Right atrium auricular region (tissue), 2 donors: ENCODE measurements at regions not wholly inside any gene's neighbourhood (a gene's known extent, or its start where the extent isn't known, plus 50 kb on each side); places are given as distances from the start of the nearest gene placed in this dataset.
A peak's percentile ranks its signal among the peaks of the same experiment; 100 is the strongest.

Experiments used
- DNase-seq: peaks from one replicate; pipeline ENCODE4 v3.0.0-alpha.2; 2019; ENCODE audit warnings: low spot score
- H3K27ac ChIP-seq, 2 donors: fragments of 200-600 bp; sonication (generic); 1 replicate in 1 of 2; 2 replicates in 1 of 2; pipeline ENCODE4 v1.5.1; 2016 to 2019
- H3K27me3 ChIP-seq, 2 donors: fragments of 200-600 bp; sonication (generic); one replicate each; pipeline versions ENCODE4 v1.5.1 to v1.6.0; 2017 to 2019
- H3K36me3 ChIP-seq: fragments of 200-600 bp; sonication (generic); one replicate; pipeline ENCODE4 v1.5.1; 2016
- H3K4me1 ChIP-seq, 2 donors: fragments of 200-600 bp; sonication (generic); one replicate each; pipeline versions ENCODE4 v1.5.1 to v1.6.0; 2017 to 2019
- H3K4me3 ChIP-seq, 2 donors: fragments of 200-600 bp; sonication (generic); 1 replicate in 1 of 2; 2 replicates in 1 of 2; pipeline ENCODE4 v1.5.1; 2017 to 2019; ENCODE audit warnings: mild to moderate bottlenecking in 1 of 2, moderate library complexity in 1 of 2
- H3K9me3 ChIP-seq, 2 donors: fragments of 200-600 bp; sonication (generic); one replicate each; pipeline ENCODE4 v1.5.1; 2019
- TF ChIP-seq, protein P1 (sequence below), 2 donors: fragments of 200-600 bp; sonication (generic); IDR thresholded peaks; one replicate each; pipeline ENCODE4 v1.5.1; 2019; ENCODE audit warnings: antibody characterized with exemption in 2 of 2

DNA sequence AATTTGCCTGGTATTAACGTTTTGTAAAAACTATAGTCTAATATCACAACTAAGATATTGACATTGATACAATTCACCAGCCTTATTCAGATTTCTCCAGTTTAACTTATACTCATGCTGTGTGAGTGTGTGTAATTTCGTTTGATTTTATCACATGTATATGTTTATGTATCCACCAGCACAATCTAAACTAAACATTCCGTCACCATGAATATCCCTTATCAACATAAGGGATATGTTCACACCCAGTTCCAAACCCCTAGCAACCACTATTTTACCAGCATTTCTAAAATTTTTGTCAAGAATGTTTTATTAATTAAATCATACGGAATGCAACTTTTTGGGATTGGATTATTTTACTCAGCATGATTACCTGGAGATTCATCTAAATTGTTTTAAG is 450.3 kb downstream of the FBXO15 start:
- no peaks in the 10 kb centered on the region for H3K36me3 ChIP-seq
- TF ChIP-seq, protein P1, sequence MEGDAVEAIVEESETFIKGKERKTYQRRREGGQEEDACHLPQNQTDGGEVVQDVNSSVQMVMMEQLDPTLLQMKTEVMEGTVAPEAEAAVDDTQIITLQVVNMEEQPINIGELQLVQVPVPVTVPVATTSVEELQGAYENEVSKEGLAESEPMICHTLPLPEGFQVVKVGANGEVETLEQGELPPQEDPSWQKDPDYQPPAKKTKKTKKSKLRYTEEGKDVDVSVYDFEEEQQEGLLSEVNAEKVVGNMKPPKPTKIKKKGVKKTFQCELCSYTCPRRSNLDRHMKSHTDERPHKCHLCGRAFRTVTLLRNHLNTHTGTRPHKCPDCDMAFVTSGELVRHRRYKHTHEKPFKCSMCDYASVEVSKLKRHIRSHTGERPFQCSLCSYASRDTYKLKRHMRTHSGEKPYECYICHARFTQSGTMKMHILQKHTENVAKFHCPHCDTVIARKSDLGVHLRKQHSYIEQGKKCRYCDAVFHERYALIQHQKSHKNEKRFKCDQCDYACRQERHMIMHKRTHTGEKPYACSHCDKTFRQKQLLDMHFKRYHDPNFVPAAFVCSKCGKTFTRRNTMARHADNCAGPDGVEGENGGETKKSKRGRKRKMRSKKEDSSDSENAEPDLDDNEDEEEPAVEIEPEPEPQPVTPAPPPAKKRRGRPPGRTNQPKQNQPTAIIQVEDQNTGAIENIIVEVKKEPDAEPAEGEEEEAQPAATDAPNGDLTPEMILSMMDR (IDR thresholded peaks at IDR 0.05), result no peak
- H3K9me3 ChIP-seq, result no peaks in the 10 kb centered on the region
- no peaks in the 10 kb centered on the region for H3K4me1 ChIP-seq
- no peak overlapping the region for H3K27ac ChIP-seq
- no peak for DNase-seq
- no peak overlapping the region for H3K4me3 ChIP-seq
- no peaks in the 10 kb centered on the region for H3K27me3 ChIP-seq

DNA sequence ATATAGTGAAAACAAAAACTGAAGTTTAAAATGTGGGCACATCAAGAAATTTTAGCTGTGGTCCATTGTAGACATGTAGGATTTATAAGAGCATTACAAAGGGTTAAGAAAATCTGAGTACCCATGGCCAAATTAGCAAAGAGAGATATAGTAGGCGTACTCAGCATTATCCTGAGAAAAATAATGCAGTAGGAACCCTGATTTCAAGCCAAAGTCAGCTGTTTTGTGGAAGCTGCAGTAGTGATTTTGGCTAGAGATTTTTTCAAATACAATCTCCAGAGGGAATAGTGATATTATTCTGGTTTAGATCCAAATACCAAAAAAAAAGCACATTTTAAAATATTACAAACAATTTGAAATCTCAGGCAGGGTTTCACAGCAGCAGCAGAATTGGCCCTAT is 450.9 kb downstream of the FBXO15 start:
- Histone ChIP-seq H3K36me3 (no peaks in the 10 kb centered on the region), H3K4me1 (peaks cover 0 to under 1% of the 10 kb centered on the region in 2 donors), H3K9me3 (no peaks in the 10 kb centered on the region), H3K27ac (no peak overlapping the region), H3K4me3 (no peak overlapping the region), H3K27me3 (no peaks in the 10 kb centered on the region)
- DNase-seq, result no peak
- TF ChIP-seq, protein P1 (IDR thresholded peaks at IDR 0.05), result no peak

DNA sequence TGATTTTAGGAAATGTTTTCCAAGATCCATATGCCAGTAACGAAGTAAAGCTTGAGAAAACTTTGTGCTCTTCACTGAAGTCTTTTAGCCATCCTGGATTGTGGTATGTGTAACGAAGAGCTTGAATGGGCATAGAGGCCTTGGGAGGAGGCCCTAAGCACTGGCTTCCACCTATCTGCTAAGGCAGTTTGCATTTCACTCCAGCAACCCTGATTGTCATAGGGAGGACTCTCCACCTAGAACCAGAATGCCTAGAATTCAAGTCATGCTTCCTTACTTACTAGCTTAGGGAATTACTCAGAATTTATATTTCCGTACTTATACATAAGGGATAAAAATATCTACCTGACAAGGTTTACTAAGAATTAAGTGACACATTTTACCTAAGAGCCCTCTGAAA is 451.5 kb downstream of the FBXO15 start:
- Histone ChIP-seq H3K27ac (no peak overlapping the region), H3K9me3 (no peaks in the 10 kb centered on the region), H3K4me3 (no peak overlapping the region), H3K27me3 (no peaks in the 10 kb centered on the region), H3K36me3 (no peaks in the 10 kb centered on the region), H3K4me1 (peaks cover 0 to 4% of the 10 kb centered on the region in 2 donors)
- TF ChIP-seq, protein P1 (IDR thresholded peaks at IDR 0.05), result no peak
- no peak for DNase-seq

GRCh38 chr18:73693091-73693490 is 454.5 kb downstream of the FBXO15 start:
- H3K4me3 ChIP-seq, result no peak overlapping the region
- no peak overlapping the region for H3K27ac ChIP-seq
- H3K36me3 ChIP-seq, result no peaks in the 10 kb centered on the region
- peaks cover 0 to 4% of the 10 kb centered on the region in 2 donors for H3K4me1 ChIP-seq
- DNase-seq, result no peak
- TF ChIP-seq, protein P1 (IDR thresholded peaks at IDR 0.05), result no peak
- no peaks in the 10 kb centered on the region for H3K9me3 ChIP-seq
- no peaks in the 10 kb centered on the region for H3K27me3 ChIP-seq

DNA sequence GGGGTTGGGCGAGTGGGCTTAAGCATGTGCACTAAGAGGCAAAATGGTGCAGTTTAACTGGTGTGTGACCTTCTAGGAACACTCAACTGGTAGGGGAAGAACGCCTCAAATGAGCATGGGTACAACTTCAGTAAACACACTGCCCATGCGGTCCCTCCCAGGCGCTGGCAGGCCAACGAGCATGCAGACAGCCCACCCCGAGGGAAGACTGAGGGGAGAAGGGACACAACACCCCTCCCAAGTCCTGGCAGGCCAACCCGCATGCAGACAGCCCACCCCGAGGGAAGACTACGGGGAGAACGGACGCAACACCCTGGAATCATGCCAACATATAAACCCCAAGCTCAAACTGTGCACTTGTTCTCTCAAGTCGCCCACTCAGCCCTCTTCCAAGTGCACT is 456.0 kb downstream of the FBXO15 start:
- Histone ChIP-seq H3K9me3 (no peaks in the 10 kb centered on the region), H3K27me3 (no peaks in the 10 kb centered on the region), H3K36me3 (no peaks in the 10 kb centered on the region), H3K4me3 (no peak overlapping the region), H3K4me1 (peaks cover 0 to 4% of the 10 kb centered on the region in 2 donors), H3K27ac (peak overlapping the region in 1 of 2 donors; percentile 51)
- no peak for DNase-seq
- TF ChIP-seq, protein P1 (IDR thresholded peaks at IDR 0.05), result no peak

DNA sequence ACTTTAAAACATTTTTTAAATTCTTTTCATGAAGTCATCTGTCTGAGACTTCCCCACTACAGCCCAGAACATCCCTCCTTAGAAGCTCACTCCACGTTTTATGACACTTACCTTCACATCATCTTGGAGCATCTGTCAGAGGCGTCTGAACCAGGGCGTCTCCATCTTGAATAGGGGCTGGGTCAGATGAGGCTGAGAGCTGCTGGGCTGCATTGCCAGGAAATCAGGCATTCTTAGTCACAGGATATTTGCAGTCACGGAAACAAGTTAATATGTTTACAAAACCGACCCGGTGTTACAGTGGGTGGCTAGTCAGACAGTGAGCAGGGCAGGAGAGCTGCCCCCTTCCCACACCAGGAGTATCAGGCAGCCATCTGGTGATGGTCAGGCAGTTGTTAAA is 456.5 kb downstream of the FBXO15 start:
- H3K36me3 ChIP-seq, result no peaks in the 10 kb centered on the region
- H3K9me3 ChIP-seq, result no peaks in the 10 kb centered on the region
- H3K4me1 ChIP-seq, result peaks cover 0 to 4% of the 10 kb centered on the region in 2 donors
- DNase-seq, result no peak
- no peaks in the 10 kb centered on the region for H3K27me3 ChIP-seq
- peak overlapping the region in 1 of 2 donors; percentile 51 for H3K27ac ChIP-seq
- TF ChIP-seq, protein P1 (IDR thresholded peaks at IDR 0.05), result no peak
- no peak overlapping the region for H3K4me3 ChIP-seq
